HG03432 (cell line): ENCODE measurements at regions not wholly inside any gene's neighbourhood (a gene's known extent, or its start where the extent isn't known, plus 50 kb on each side); places are given as distances from the start of the nearest gene placed in this dataset.

Source experiments
- ATAC-seq: cut with Tn5 transposase; IDR thresholded peaks from one replicate; pipeline ENCODE4 v1.9.1; 2021; ENCODE audit warnings: mild to moderate bottlenecking, moderate library complexity; ENCODE audit not compliant: unreplicated experiment

DNA sequence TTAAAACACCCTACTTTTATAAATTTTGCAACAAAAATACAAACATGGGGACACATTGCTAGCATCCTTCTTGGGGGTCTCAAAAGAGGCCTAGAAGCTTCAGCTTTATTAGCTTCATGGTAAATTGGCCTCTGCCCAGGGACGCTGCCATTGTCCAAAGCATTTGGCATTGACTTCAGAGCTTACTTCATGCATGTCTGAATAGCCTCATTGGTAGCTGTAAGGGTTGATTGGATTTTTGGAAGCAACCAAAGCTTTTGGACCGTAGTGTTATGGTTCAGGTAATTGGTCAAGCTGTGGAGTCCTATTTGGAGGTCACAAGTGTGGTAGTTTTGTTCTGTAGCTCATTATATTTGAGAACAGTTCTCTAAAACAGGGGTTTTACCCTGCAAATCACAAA lies 411.7 kb upstream of the SLC24A2 start:
- ATAC-seq, result no peak

DNA sequence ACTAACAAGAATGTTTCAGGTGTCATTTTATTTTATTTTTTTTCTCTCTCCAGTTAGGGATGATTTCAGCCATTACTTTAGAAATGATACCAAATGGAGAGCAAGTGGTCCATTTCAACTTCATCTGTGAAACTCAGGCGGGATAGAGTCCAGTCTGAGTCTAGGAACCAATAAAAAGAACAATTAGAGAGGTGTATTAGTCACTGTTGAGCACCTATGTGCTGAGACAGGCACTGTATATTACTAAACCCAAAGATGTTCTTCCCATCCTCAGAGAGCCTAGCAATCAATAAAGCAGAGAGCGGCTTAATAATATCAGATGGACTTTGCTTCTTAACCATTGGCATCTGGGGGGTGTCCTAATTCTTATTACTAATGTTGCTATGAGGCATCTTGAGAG lies 410.3 kb upstream of the SLC24A2 start:
- ATAC-seq, result no peak

DNA sequence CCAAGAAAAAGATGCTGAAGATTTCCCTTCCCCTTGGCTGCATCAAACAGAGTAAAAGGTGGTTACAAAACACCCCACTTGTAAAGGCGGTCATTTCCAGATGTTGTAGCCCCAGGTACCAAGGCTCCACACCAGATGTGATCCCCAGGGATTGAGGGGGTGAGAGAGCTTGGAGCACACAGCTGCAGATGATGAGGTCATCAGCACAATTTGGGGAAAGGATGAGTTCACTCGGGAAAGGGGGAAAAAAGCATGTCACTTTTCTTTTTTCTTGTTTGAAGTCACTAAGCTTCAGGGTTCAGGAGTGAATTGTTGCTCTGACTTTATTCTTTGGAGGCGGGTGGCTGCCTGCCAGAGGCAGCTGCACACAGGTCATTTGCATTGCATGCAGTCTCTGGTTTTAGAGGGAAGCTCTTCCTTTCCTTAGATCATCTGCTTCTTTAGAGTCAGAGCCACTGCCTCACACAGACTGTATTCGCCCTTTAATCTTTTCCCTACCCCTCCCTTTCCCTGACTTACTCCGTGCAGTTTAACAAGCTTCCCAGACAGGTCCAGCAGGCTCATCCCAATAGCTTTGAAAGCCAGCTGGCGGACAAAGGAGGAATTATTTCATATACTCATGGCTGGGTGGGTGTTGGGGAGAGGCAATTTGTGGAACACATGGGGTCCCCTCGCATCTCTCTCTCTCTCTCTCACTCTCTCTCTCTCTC lies 409.3 kb upstream of the SLC24A2 start:
- ATAC-seq, result no peak

DNA sequence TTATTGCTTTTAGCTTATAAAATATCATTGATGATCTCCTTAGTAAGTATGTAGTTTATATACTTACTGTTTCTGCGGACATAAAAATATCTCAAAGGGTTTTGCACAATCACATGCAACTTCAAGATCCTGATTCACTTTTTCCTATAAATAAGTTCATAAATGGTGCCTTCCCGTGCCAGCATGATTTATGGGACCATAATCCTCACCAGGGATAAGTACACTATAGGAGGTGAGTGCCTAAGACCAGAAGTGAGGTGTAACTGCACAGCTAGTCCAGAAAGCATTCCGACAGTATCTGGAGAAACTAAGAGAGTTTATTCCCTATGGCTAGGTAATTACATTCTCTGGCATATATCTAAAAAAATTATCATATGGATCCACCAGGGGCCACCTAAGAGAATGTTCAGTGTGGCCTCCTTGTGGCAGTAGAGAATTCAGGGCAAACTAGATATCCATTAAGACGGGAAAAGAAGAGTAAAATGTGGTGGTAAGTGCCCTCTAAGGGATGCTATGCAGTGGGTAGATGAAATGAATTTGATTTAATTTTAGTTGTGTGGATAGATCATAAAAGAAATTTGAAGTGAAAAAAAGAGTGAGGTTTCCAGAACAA lies 402.5 kb upstream of the SLC24A2 start:
- no peak for ATAC-seq

DNA sequence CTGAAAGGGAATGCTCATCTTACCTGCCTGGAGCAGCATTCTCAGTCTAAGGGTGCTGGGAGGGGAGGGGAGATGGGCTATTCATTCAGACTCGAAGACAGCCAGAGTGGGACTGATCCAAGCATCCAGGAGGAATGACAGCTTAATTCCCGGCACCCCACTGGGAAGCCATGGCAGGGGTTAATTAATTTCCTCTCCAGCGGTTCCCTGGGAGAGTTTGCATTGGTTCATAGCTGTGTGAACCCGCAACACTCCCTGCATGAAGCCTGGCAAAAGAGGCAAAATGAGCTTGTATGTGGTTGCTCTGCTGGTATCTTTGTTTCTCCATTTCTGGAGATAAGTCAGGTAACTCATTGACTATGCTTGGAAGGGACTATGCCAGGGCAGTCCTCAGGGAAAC lies 401.0 kb upstream of the SLC24A2 start:
- no peak for ATAC-seq

GRCh38 chr9:20188616-20189369 lies 400.0 kb upstream of the SLC24A2 start:
- ATAC-seq, result no peak

GRCh38 chr9:20187318-20187717 lies 398.5 kb upstream of the SLC24A2 start:
- ATAC-seq, result no peak

DNA sequence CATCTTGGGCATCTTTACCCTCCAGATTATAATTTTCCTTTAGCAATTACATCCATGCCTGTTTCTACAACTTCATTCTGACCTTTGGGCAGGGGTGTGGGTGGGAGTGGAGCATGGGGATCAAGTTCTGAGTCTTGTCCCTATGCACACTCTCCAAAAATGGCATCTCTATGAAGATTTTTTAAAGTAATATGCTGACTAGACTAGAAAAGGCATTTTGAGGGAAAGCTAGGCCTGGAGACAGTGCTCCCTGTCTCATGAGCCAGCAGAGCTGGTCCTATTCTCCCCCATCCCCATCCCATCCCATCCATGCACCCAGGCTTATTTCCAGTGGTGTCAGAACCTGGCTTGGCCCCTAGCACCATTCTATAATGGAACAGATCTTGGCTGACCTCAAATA lies 398.0 kb upstream of the SLC24A2 start:
- ATAC-seq, result no peak

- no peak for ATAC-seq
Observed at GRCh38 chr9:20186231-20186630, 397.4 kb upstream of the SLC24A2 start.

GRCh38 chr9:20184541-20184940 lies 395.7 kb upstream of the SLC24A2 start:
- ATAC-seq, result no peak

DNA sequence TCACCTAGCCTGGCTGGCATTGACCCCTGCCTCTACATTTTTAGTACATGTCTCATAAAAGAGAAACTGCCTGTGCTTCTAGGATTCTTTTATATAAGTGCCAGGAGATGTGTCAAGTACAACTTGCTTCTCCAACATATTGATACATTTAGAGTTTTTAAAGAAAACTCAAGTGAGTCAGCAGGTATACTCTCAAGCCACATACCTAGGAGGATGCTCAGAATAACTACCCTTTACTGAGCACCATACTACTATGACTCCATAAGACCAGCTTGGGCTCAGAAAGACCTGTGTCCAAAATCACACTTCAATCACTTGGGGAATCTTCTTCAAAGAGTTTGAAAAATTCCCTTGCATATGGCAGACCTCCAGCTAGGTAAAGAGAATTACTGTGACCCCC lies 389.8 kb upstream of the SLC24A2 start:
- no peak for ATAC-seq

DNA sequence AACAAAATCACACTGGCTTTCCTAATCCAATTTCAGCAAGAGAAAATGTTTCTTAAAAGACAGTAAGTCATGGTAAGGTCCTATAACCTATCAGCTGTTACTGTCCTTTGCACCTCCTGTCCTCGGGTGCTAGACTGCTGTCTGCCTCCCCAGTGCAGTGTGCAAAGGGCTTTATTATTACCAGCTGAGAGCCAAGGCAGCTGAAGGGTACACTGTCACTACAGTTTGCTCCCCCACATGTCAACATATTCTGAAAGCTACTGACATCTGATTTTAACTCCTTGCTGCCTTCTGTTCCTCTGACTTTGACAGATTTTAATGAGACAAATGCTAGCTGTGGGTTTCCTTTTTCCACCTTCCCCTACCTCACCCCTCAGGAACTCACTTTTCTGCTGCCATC lies 389.4 kb upstream of the SLC24A2 start:
- ATAC-seq, result no peak

GRCh38 chr9:20170122-20170521 lies 381.3 kb upstream of the SLC24A2 start:
- ATAC-seq, result no peak

DNA sequence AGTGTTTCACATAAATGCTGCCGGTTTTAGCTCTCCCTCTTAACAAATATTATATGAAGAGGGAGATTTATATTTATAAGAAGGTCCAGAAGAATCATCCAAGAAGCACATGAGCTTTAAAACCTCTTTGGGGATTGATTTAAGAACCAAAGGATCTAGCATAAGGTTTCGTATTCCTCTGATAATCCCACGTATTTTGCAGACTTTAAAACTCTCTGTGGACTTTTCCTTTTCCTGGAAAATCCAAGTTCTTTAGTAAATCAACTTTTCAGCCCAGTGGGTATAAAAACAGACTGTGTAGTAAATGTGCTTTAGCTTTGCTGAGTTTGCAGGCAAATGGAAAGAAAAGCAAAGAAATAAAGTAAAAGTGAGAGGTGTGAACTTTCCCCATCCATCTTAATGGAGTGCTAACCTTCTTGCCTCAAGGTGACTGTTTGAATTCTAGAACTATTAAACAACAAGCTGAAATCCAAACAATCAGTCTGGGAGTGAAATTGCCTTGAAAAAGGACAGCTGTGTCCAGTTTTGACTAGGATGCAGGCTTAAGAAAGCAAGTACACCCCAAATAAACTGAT lies 363.4 kb upstream of the SLC24A2 start:
- no peak for ATAC-seq

DNA sequence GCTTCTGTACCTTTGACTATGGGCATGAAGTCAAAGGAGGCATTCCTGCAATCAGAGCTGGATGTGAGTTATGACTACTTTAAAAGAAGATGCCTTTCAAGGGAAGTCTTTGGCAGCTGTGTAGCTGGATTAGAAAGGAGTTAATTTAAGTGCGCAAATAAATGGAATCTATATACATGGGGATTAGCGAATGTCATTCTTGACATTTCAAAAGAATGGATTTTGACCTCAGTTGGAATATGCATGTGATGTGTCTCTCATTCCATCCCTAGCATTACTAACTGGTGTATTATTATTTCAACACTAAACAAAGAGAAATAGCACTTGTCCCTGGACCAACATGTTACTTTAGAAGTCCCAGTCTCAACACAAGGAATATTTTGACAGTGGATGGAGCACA lies 359.6 kb upstream of the SLC24A2 start:
- no peak for ATAC-seq

- no peak for ATAC-seq
Observed at GRCh38 chr9:20144197-20144596, 355.4 kb upstream of the SLC24A2 start.

GRCh38 chr9:20139763-20140290 lies 351.0 kb upstream of the SLC24A2 start:
- ATAC-seq, result no peak

DNA sequence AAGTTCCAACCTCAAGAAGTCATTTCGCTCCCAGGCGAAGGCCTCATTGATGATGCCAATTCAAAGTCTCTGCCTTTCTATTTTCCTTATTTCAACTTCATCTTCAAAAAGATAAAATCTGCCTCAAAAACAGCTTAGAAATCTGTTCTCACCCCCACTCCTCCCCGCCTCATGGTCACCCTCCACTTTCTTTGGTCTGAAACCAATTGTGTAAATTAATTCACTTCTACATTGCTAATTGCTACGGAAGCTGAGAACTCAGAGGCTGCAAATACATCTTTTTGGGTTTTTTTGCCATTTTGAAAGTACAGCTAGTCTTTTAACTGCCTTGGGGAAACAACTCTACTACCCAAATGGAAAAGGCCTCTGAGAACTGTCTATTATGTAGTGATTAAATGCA lies 350.0 kb upstream of the SLC24A2 start:
- no peak for ATAC-seq

DNA sequence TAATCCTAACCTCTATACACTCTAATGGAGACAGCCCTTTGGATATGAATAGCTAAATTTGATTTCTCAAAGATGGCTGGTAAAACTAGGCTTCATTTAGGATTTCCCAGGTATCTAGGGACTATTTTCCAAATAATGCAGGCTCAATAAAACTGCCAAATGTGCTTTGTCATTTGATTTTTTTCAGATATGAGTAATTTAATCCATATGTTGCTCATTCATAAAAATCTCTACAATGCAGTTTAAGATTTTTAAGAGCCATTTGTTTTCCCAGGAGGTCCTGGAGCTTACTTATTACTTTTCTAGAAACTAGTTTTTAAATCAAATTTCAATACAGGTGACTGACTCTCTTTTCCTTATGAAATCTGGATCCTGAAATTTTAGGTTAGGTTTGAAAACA lies 349.3 kb upstream of the SLC24A2 start:
- ATAC-seq, result no peak

GRCh38 chr9:20137425-20137824 lies 348.6 kb upstream of the SLC24A2 start:
- no peak for ATAC-seq

DNA sequence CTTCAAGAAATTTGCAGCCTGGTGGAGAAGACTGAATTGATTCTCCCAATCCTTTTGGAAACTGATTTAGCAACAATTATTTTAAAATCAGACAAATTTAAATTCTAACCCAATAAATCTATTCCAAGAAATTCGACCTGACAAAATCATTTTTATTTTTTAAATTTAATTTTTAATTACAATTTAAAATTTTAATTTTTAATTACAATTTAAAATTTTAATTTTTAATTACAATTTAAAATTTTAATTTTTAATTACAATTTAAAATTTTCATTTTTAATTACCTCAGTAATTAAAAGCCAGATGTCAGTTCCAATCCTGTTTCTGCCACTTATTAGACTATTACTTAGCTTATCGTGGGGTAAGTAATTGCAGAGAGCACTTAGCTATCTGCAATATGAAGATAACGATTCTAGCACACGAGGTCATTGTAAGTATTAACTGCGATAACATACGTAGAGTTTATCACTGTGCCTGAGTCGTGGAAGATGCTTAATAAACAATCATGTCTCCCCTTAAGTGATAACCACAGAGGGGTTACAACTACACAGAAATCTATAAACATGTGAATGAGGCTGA lies 346.4 kb upstream of the SLC24A2 start:
- no peak for ATAC-seq
